Thymus (tissue), 11 donors: ENCODE measurements at regions not wholly inside any gene's neighbourhood (a gene's known extent, or its start where the extent isn't known, plus 50 kb on each side); places are given as distances from the start of the nearest gene placed in this dataset.
"Not testable (repeated sequence)": the region's sequence is repeated elsewhere in the genome, so short reads cannot be mapped to it uniquely, and the experiment has no call there.

Experiments used
- DNase-seq, 9 donors: peaks; one replicate each; pipeline ENCODE4 v3.0.0-alpha.2; 2013; ENCODE audit warnings: low spot score in 9 of 9, low read depth in 6 of 9, missing footprints in 1 of 9
- H3K27ac ChIP-seq, 2 donors: one replicate each; pipeline ENCODE4 v1.5.1; 2013; ENCODE audit warnings: control low read depth in 1 of 2, low read depth in 1 of 2, low read length in 1 of 2, mild to moderate bottlenecking in 1 of 2, moderate library complexity in 1 of 2
- H3K27me3 ChIP-seq, 2 donors: one replicate each; pipeline ENCODE4 v1.5.1; 2013; ENCODE audit warnings: low read length in 1 of 2; ENCODE audit not compliant: control insufficient read depth in 2 of 2, insufficient read depth in 1 of 2
- H3K36me3 ChIP-seq, 2 donors: one replicate each; pipeline ENCODE4 v1.5.1; 2013; ENCODE audit warnings: low read length in 1 of 2, mild to moderate bottlenecking in 1 of 2, moderate library complexity in 1 of 2; ENCODE audit not compliant: control insufficient read depth in 2 of 2, insufficient read depth in 2 of 2
- H3K4me1 ChIP-seq, 2 donors: one replicate each; pipeline ENCODE4 v1.5.1; 2013; ENCODE audit warnings: low read length in 2 of 2; ENCODE audit not compliant: control insufficient read depth in 2 of 2, insufficient read depth in 2 of 2
- H3K4me3 ChIP-seq, 2 donors: one replicate each; pipeline ENCODE4 v1.5.1; 2013; ENCODE audit warnings: low read length in 2 of 2, control low read depth in 1 of 2, mild to moderate bottlenecking in 1 of 2
- H3K9me3 ChIP-seq, 2 donors: one replicate each; pipeline ENCODE4 v1.5.1; 2013; ENCODE audit warnings: low read length in 1 of 2, mild to moderate bottlenecking in 1 of 2; ENCODE audit not compliant: control insufficient read depth in 2 of 2, insufficient read depth in 1 of 2
- WGBS: extraction: QIAGEN DNeasy Blood & Tissue Kit; methylation state at CpG from one replicate; pipeline ENCODE4 v1.1.7; 2013; 5-methylcytosine and 5-hydroxymethylcytosine counted together
- donor health status: healthy.

DNA sequence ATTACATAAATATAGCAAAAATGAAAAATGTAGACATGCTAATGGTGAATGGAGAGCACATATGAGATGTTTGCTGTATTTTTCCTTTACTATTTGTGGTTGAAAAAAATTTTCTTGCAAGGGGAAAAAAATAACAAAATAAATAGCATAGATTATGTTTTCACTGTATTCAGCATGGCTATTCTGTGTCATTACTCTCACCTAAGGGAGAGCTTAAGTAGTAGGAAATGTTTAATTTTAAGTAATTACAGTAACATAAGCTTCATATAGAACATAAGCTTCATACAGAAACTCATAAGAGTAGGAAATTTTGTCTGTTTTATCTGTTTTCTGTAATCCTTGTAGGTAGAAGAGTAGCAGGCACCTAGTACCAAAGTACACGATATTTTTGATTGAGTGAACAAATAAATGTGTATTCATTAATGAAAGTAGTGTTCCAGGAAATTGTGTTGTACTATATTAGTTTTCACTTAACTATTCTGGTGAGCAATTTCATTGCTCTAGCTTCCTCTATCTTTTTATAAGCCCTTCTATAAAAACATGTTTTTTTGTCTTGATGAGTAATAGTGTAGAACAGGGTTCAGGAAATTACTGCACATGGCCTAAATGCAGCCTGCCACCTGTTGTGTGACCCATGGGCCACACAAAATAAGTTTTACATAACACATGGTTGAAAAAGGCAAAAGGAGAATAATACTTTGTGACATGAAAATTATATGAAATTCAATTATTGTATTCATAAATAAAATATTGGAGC, 1025.0 kb upstream of the CDH10 start:
- H3K4me3 ChIP-seq = no peak overlapping the region
- H3K27ac ChIP-seq = no peak overlapping the region
- 97% methylated on average over 1 of the region's 1 CpG for WGBS
- H3K36me3 ChIP-seq = no peaks in the 10 kb centered on the region
- no peaks in the 10 kb centered on the region for H3K4me1 ChIP-seq
- no peak for DNase-seq
- no peaks in the 10 kb centered on the region for H3K9me3 ChIP-seq
- H3K27me3 ChIP-seq = no peaks in the 10 kb centered on the region

DNA sequence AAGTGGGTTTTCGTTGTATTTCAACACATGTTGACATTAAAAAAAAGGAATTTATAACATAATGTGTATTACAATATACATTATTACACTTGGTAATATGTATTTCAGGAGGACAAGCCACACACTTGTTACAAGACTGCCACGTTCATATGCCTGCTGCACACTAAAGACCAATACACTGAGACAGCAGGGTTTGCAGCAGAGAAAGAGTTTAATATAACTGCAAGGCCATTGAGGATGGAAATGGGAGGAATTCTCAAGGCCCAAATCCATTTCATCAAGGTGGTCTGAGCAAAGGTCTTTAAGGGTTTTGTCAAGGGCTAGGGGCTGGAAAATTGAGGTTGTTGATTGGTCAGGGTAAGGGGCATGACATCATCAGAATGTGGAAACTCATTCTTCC, 1017.8 kb upstream of the CDH10 start:
- Histone ChIP-seq H3K4me3 (no peak overlapping the region), H3K27me3 (no peaks in the 10 kb centered on the region), H3K36me3 (no peaks in the 10 kb centered on the region), H3K9me3 (peaks cover 0 to 4% of the 10 kb centered on the region in 2 donors), H3K4me1 (no peaks in the 10 kb centered on the region), H3K27ac (no peak overlapping the region)
- no peak for DNase-seq
- WGBS = 93% methylated on average over 2 of the region's 2 CpGs

DNA sequence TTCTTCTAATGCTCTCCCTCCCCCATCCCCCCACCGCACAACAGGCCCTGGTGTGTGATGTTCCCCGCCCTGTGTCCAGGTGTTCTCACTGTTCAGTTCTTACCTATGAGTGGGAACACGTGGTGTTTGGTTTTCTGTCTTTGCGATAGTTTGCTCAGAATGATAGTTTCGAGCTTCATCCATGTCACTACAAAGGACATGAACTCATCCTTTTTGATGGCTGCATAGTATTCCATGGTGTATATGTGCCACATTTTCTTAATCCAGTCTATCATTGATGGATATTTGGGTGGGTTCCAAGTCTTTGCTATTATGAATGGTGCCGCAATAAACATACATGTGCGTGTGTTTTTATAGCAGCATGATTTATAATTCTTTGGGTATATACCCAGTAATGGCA, 1005.5 kb upstream of the CDH10 start:
- not testable (repeated sequence) for H3K27ac ChIP-seq, DNase-seq, H3K4me3 ChIP-seq, H3K9me3 ChIP-seq, H3K27me3 ChIP-seq, H3K4me1 ChIP-seq, H3K36me3 ChIP-seq
- WGBS = 98% methylated on average over 7 of the region's 7 CpGs

DNA sequence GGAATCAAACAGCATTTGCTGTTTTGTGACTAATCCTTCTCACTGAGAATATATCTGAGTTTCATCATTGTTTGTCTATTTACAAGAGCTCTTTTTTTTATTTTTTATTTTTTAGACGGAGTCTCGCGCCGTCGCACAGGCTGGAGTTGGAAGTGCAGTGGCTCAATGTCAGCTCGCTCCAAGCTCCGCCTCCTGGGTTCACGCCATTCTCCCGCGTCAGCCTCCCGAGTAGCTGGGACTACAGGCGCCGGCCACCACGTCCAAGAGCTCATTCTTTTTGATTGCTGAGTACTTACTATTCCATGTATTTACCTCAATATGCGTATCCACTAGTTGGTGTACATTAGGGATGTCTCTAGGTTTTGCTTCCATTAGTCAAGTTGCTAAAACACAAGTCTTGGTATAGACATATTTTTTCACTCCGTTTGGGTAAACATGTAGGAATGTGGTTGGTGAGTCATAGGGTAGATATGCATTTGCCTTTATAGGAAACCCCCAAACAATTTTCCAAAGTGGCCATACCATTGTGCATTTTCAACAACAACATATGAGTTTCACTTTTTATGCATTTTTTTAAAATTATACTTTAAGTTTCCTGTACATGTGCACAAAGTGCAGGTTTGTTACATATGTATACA, 1005.0 kb upstream of the CDH10 start:
- H3K36me3 ChIP-seq = no peaks in the 10 kb centered on the region
- no peak overlapping the region for H3K4me3 ChIP-seq
- WGBS = 98% methylated on average over 16 of the region's 16 CpGs
- no peaks in the 10 kb centered on the region for H3K27me3 ChIP-seq
- no peaks in the 10 kb centered on the region for H3K9me3 ChIP-seq
- H3K4me1 ChIP-seq = no peaks in the 10 kb centered on the region
- no peak for DNase-seq
- H3K27ac ChIP-seq = no peak overlapping the region

DNA sequence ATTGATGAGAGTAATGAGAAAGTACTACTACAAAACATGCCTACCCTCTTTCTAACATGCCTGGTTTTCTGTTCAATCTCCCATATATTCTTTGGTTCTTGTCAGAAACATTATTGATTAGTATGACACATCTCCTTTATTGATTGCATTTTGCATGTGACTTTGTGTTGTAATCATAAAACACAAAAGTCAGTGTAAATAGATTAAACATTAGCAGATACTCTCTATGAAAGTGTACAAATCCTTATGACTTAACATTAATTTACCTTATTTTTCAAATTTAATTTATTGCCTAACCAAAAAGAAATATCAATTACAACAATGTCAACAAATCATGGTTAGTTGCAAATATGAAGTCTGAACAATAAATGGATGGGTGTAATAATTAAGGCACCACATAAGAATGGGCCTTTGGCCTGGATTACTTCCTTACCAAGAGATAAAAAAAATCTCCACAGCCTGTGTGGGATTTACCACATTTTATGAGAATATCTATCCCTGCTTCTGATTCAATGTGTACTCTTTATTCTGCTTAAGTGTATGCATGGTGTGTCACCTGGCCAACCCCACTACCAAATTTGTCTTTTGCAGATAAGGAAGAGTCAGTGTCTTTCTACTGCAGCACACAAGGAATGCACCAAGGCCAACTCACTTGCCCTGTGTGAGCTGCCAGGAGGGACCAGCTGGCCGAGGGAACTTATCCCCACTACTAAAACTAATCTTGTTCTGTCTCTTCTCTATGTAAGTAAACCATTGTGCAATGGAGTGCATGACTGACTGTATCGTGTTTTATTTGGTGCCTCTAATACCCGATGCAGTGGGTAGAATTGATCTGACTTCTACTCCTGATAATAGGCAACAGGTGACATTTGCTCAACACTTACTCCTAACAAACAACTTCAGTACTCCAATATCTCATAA, 1001.9 kb upstream of the CDH10 start:
- Histone ChIP-seq H3K36me3 (no peaks in the 10 kb centered on the region), H3K4me1 (no peaks in the 10 kb centered on the region), H3K9me3 (no peaks in the 10 kb centered on the region), H3K27ac (no peak overlapping the region), H3K4me3 (no peak overlapping the region), H3K27me3 (no peaks in the 10 kb centered on the region)
- DNase-seq = no peak
- 92% methylated on average over 3 of the region's 3 CpGs for WGBS

DNA sequence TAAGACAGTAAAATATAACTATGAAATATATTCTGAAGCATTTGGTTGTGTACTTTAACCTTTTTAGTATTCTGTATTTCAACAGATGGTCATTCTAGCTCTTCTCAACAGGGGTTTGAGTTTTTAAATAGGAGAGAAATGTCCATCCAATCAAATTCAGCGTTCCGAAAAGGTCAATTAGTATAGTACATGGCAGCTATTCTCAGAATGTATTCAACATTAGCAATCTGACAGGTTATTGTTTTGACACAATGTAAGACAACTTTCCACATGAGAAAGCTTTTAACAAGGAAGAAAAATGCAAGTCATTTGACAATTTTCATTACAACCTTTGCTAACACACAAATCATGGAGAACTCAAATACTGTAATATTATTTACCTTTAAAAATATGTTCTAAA, 996.3 kb upstream of the CDH10 start:
- WGBS = 93% methylated on average over 2 of the region's 2 CpGs
- H3K27me3 ChIP-seq = no peaks in the 10 kb centered on the region
- no peaks in the 10 kb centered on the region for H3K9me3 ChIP-seq
- DNase-seq = no peak
- no peak overlapping the region for H3K27ac ChIP-seq
- no peak overlapping the region for H3K4me3 ChIP-seq
- H3K36me3 ChIP-seq = no peaks in the 10 kb centered on the region
- no peaks in the 10 kb centered on the region for H3K4me1 ChIP-seq

DNA sequence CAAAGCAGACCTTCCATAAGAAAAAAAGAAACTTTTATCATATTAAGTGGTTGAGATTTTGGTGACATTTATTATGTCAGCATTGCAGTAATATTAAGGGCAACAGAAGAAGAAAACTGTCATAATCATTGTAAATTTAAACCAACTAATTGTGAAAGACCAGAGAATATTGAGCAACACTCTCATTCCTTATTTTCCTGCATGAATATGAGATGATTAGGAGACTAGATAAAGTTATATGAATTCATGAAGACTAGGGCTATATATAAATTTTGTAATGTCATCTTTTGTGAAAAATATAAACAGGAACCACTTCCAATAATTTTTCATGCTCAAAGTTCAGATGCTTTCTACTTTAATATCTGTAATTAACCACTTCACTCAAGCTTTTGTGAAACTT, 974.5 kb upstream of the CDH10 start:
- H3K4me1 ChIP-seq = no peaks in the 10 kb centered on the region
- no peaks in the 10 kb centered on the region for H3K27me3 ChIP-seq
- H3K36me3 ChIP-seq = no peaks in the 10 kb centered on the region
- H3K9me3 ChIP-seq = peaks cover 0 to 9% of the 10 kb centered on the region in 2 donors
- H3K4me3 ChIP-seq = no peak overlapping the region
- H3K27ac ChIP-seq = no peak overlapping the region
- no peak for DNase-seq

DNA sequence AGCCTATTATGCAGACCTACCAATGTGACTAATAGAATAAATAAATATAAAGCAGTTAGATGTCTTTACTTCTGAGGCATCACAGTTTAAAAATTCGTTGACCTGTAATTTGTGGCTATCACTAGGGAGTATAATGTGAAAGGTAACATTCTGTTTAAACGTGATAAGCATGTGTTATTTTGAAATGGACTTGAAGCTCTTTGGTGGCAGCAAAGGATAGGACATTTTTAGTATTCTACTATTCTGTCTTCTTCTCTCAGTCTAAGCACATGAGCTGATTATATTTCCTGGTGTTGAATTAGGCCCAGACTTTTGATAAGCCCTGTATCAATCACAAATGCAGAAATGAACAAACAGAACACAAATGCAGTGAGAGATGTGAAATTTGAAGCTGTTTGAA, 974.0 kb upstream of the CDH10 start:
- no peaks in the 10 kb centered on the region for H3K4me1 ChIP-seq
- WGBS = 48% methylated on average over 2 of the region's 2 CpGs
- no peak overlapping the region for H3K4me3 ChIP-seq
- H3K36me3 ChIP-seq = no peaks in the 10 kb centered on the region
- H3K9me3 ChIP-seq = peaks cover 0 to 9% of the 10 kb centered on the region in 2 donors
- DNase-seq = no peak
- no peaks in the 10 kb centered on the region for H3K27me3 ChIP-seq
- H3K27ac ChIP-seq = no peak overlapping the region

DNA sequence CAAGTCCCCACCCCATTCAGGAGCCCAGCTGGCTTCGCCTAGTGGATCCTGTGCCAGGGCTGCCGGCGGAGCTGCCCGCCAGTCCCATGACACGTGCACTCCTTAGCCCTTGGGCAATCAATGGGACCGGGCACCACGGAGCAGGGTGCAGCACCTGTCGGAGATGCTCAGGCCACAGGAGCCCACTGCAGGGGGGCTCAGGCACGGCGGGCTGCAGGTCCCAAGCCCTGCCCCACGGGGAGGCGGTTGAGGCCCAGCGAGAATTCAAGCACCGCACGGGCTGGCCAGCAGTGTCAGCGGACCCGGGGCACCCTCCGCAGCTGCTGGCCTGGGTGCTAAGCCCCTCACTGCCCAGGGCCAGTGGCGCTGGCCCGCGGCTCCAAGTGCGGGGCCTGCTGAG, 969.7 kb upstream of the CDH10 start:
- H3K27ac ChIP-seq = no peak overlapping the region
- H3K9me3 ChIP-seq = peaks cover 0 to 9% of the 10 kb centered on the region in 2 donors
- H3K4me1 ChIP-seq = no peaks in the 10 kb centered on the region
- no peak overlapping the region for H3K4me3 ChIP-seq
- no peaks in the 10 kb centered on the region for H3K27me3 ChIP-seq
- peak in 1 of 9 donors; percentile 0 for DNase-seq
- 95% methylated on average over 22 of the region's 22 CpGs for whole genome bisulfite sequencing
- H3K36me3 ChIP-seq = no peaks in the 10 kb centered on the region
